ENCODE measurements at regions not wholly inside any gene's neighbourhood (a gene's known extent, or its start where the extent isn't known, plus 50 kb on each side); places are given as distances from the start of the nearest gene placed in this dataset.

DNA sequence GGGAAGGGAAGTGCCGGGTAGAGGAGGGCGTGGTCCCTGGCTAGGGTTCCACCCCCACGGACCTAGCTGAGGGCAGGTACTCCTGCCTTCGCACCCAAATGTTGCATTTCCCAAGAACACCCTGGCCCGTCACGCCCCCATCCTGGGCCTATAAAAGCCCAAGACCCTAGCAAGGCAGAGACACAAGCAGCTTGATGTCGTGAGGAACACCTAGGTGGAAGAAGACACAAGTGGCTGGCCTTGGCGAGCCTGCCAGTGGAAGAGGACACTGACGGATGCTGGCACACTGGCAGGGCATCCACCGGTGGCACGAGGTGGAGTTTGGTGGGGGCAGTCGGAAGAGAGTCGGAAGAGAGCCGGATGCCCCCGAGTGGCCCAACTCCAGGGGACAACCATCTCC is 244.8 kb upstream of the CTSO start:
- TF ChIP-seq, protein P1, sequence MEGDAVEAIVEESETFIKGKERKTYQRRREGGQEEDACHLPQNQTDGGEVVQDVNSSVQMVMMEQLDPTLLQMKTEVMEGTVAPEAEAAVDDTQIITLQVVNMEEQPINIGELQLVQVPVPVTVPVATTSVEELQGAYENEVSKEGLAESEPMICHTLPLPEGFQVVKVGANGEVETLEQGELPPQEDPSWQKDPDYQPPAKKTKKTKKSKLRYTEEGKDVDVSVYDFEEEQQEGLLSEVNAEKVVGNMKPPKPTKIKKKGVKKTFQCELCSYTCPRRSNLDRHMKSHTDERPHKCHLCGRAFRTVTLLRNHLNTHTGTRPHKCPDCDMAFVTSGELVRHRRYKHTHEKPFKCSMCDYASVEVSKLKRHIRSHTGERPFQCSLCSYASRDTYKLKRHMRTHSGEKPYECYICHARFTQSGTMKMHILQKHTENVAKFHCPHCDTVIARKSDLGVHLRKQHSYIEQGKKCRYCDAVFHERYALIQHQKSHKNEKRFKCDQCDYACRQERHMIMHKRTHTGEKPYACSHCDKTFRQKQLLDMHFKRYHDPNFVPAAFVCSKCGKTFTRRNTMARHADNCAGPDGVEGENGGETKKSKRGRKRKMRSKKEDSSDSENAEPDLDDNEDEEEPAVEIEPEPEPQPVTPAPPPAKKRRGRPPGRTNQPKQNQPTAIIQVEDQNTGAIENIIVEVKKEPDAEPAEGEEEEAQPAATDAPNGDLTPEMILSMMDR (conservative IDR thresholded peaks at IDR 0.05 in 1 of 2, IDR thresholded peaks at IDR 0.05 in 1 of 2; ENCODE audit: extremely low read depth in 1 of 2, insufficient read depth in 1 of 2, low read depth in 1 of 2, low read length in 2 of 2) = no peak
- no peak for TF ChIP-seq EZH2 (IDR thresholded peaks at IDR 0.05; ENCODE audit: borderline replicate concordance, low read length)

Measured in mammary epithelial cell (primary cell).